HG03066 (cell line): ENCODE measurements at regions not wholly inside any gene's neighbourhood (a gene's known extent, or its start where the extent isn't known, plus 50 kb on each side); places are given as distances from the start of the nearest gene placed in this dataset.
"Not testable (repeated sequence)": the region's sequence is repeated elsewhere in the genome, so short reads cannot be mapped to it uniquely, and the experiment has no call there.

ENCODE experiments used
- ATAC-seq: cut with Tn5 transposase; IDR thresholded peaks from one replicate; pipeline ENCODE4 v1.9.1; 2021; ENCODE audit warnings: low read depth; ENCODE audit not compliant: unreplicated experiment

DNA sequence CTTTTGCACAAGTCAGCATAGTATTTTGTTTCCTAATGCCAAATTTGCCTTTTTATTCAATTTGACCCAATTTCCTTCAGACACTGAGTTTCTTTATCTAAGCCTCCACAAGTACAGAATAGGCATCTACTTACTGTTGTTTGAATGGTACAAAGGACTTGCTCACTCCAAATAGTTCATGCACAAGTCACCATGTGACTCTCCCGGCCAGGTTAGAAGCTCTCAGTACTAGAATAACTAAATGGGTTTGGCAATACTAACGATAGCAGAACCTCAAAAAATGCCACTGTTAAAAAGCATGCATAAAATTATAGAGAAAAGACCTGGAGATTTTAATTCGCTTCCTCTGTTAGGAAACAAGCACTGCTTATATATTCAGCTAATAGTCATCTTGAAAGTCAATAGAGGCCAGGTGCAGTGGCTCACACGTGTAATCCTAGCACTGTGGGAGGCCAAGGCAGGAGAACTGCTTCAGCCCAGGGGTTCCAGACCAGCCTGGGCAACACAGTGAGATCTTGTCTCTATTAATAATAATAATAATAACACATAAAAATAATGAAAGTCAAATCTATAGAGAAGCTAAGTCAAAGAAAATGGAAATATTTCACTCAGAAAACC lies 335.8 kb upstream of the MBL2 start:
- ATAC-seq, result no peak

DNA sequence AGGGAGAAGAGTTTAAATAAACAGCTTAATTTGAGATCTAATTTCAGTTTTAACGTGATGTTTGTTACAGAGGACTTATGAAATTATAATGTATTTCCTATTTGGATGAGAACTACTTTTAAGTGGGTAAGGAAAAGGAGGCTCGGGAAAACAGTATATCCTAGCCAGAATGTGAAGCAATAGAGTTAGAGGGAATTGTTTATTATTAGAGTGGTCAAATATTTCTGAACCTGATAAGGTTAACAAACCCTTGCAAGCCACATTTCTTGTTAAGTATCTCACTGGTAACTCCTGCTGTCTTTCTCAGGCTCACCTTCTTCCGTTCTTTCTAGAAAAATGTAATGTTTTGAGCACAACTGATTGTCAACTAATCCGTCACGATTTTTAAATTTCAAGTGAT lies 335.1 kb upstream of the MBL2 start:
- no peak for ATAC-seq

DNA sequence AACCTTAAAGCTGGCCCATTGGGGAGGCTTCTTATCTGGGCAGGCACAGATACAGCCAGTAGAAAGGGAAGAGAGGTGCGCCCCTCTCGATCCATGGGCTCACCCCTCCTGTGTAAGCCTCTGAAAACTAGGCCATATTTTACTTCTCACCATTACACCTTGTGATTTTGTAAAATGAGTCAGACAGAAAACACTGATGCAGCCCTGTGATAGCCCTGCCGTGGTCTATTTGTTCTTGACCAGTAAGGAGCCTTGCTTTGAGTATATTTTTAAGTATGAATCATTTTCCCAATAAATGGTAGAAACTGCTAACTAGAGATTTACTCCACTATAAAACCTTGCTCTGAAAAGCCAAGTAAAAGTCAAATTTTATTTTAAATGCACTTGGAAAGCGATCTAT lies 329.8 kb upstream of the MBL2 start:
- ATAC-seq, result no peak

DNA sequence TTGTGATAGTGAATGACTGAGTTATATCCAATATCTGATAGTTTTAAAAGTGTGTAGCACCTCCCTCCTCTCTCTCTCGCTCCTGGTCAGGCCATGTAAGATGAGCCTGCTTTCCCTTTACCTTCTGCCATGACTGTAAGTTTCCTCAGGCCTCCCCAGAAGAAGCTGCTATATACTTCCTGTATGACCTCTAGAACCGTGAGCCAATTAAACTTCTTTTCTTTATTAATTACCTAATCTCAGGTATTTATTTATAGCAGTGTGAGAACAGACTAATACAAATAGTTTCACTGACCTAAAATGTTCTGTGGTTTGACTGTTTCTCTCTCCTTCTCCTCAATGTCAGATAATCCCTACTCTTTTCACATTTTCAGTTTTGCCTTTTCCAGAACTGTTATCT lies 321.3 kb upstream of the MBL2 start:
- ATAC-seq, result no peak

DNA sequence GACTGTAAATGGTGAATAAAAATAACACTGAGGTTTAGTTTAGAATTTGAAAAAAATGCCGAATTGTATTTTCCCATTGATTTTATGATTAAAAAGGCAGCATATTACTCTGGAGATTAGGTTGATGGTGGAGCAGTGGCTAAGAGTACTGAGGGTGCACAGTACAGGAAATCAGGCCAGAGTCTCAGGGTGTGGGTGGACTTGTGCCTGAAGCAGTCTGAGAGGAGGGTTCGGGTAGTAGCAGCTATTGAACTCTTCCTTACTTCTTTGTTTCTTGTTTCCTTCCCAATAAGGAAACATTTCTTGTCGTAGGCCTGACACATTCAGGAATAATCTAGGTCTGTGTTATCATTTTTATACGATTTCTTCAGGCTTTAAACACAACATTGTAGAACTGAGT lies 319.0 kb upstream of the MBL2 start:
- ATAC-seq, result no peak

DNA sequence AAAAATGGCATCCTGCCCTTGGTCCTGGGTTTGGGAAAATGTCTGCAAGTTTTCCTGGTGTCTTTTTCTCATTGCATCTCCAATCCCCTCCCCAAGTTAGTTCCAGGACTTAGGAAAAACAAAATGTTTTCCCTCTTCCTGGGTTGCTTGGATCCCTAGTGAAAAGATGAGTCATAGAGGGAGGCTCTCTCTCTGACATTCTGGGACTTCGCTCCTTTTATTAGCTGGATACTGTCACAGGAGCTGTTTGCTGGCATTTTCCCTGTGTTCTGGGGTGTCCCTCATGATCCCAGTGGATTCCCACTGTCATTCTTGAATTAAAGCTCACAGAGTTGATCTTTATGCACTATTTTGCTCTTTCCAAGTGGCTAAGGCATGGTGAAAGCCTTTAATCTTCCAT lies 316.4 kb upstream of the MBL2 start:
- ATAC-seq, result no peak

DNA sequence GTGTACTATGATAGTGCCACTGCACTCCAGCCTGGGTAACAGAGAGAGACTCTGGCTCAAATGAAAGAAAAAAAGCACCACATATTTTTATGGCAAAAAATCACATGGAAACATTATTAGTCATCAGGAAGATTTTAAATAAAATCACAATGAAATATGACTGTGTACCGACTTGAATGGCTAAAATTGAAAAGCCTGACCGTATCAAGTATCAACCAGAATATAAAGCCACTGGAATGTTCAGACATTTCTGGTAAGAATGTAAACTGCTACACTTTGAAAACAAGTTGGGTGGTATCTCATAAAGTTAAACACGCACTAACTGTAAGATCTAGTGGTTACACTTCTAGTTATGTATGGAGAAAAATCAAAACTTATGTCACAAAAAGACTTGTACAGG lies 306.7 kb upstream of the MBL2 start:
- ATAC-seq, result no peak

DNA sequence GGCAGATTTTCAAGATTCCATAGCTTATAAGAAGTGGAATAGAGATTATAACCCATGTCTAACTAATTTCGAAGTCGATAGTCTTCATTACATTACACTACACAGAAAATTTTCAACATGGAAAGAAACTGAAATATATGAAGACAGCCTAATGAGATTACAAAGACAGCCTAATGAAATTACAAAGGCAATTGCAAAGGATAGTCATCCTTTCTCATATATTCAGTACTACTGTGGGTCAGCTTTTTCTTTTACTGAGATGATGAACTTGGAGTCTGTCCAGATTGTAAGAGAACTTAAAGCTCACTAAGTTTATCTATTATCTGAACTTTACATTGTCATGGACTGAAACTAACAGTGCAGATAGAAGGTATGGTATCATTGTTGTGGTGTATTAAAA lies 304.4 kb upstream of the MBL2 start:
- no peak for ATAC-seq

DNA sequence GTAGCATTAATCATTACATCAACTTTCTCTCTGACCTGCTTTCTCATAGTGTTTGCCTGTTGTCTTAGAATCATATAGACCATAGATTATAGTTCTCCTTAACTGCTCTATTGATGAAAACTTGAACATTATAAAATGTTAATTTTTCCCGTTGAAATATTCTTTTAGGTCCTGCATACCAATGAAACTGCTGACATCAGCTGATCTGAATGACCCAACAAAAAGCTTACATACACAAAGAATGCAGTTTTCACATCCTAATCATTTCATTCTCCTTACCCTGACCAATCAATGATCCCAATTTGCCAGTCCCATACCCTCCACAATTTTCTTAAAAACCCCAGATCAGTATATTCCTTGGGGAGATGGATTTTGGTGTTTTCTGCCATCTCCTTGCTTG lies 302.9 kb upstream of the MBL2 start:
- ATAC-seq, result no peak

DNA sequence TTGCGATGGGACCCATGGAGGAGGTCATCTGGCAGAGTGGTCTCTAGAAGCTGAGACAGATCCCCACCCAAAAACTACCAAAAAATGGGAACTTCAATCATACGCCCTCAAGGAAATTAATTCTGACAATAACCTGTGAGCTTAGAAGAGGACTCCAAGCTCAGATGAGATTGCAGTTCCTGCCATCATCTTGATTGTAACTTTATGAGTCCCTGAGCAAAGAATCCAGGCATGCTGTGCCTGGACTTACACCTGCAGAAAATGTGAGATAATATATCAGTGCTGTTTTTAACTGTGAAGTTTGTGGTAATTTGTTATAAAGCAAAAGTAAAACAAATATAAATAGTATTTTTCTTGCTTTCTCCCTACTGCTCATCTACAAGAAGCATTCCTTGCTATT lies 299.6 kb upstream of the MBL2 start:
- ATAC-seq, result no peak

DNA sequence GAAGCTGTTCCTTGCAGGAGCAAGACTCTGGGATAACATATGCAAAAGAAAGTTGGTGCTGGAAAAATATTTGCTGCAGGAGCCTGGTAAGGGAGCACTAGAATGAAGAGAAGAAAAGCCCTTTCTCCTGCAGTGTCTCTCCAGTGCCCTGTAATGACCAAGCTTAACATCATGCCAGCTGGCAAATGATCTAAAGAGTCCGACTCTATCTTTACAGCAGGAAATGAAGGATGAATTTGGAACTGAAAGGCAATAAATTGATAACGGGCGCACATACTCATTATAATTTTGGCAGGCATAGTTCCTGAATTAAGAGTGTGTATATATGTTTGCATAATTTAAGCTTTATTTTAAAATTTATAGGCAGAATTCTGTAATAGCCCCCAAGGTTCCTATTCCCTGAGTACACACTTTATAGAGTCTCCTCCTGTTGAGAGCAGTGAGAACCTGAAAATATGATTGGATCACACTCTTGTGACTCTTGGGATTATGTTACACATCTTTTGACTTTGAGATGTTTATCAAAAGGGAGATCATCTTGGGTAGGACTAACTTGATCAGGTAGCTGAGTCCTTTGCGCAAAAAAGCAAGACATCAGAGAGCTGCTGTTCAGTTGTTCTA lies 299.0 kb upstream of the MBL2 start:
- no peak for ATAC-seq

DNA sequence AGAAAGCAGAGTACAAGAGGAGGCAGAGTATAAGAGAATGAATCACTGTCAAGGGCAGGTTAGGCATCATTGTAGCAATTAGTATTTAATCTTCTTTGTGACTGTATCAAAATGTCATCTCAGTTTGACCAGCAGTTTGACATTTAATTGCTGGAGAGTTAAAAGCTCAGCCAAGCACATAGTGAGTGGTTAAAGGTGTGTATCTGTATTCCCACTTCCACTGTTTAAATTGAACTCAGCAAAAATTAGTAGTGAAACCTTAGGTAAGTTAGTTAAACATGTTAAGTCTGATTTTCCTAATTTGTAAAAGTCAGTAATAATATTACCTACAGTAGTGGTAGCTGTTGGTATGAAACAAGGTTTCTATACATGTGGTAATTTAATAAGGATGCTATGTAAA lies 296.4 kb upstream of the MBL2 start:
- ATAC-seq, result no peak

DNA sequence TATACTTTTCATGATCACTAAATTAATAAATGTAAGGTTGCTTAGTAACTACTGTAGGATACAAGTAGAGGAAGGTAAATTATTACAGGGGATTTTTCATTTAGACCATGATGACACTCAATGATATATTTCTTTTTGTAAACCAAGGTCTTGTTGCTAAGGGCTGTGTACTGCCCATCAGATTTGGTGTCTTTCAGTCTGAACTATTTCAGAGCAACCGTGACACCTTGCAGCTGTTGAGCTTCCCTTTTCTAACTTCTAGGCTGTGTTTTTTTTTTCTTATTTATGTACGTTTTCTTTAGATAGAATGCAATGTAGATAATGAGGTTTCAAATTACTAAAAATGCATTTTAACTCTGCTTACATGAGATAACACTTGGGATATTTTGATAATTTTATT lies 292.0 kb upstream of the MBL2 start:
- no peak for ATAC-seq

DNA sequence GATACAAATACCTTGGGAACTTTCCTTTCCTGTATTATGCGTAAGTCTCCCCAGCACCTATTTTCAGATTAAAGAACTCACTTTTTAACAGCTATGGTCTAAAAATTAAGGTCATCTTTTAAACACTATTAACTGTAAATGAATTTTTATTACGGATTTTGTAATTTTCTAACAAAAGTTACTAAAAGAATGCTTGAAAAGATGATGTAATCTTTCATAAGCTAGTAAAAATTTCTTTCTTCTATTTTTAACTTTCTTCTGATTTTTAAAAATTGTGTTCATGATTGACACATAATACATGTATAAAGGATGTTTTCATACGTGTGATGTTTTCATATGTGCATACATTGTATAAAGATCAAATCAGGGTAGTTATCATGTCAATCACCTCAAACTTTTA lies 291.2 kb upstream of the MBL2 start:
- no peak for ATAC-seq

DNA sequence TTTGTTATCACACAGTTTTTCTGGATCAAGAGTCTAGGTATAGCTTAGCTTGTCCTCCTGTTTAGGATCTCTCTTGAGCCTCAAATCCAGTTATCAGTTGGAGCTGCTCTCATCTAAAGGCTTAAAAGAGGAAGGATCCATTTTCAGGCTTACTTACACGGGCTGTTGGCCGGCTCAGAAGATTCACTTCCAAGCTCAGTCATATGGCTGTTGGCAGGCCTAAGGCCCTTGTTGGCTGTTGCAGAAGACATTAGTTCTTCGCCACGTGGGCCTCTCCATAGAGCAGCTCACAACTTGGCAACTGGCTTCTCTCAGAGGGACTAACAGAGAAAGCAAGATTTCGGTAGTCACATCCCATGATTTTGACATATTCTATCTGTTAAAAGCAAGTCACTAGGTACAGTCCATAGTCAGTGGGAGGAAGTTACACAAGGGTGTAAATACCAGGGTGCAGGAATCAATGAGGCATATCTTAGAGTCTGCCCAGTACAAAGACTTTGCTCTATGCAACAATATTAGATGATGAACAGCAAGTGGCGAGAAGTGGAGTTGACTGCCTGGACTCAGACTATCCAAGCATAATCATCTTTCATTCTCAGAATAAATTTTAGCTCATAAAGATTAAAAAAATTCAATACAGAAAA lies 280.1 kb upstream of the MBL2 start:
- ATAC-seq, result no peak

DNA sequence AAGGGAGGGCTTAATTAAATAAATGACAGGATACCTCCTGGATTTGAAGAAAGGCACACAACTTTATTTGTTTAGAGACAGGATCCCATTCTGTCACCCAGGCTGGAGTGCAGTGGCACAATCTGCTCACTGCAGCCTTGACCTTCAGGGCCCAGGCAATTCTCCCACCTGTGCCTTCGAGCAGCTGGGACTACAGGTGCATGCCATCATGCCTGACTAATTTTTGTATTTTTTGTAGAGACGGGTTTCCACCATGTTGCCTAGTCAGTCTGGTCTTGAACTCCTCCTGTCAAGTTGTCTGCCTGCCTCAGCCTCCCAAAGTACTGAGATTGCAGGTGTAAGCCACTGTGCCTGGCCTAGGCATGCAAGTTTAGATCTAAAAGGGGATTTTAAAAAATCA lies 272.7 kb upstream of the MBL2 start:
- no peak for ATAC-seq

DNA sequence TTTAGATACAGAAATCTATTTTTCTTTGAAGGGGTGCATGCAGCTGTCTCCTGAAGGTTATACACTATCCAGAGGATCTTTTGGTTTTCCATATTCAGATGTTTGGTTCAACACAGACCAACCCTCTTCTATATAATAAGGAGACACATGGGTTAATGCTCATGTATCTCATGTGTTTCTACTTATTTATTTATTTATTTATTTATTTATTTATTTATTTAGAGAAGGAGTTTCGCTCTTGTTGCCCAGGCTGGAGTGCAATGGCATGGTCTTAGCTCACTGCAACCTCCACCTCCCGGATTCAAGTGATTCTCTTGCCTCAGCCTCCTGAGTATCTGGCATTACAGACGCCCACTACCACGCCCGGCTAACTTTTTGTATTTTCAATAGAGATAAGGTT lies 263.2 kb upstream of the MBL2 start:
- not testable (repeated sequence) for ATAC-seq

DNA sequence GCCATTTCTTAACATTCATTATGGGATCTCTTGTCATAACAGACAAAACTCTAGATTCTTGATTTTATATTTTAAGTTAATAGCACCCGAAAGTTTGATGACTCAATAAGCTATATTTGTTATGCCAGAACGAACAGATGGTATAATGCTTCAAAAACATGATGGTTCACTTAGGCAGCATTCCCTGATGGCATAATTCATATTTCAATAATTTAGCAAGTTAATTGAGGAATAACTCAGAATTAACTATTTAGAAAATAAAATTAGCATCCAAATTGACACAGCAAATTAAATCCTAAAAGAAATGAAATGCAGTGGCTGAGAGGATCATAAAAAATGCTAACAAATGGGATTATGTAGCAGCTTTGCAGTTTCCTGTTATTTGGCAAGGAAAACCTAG lies 260.8 kb upstream of the MBL2 start:
- no peak for ATAC-seq

DNA sequence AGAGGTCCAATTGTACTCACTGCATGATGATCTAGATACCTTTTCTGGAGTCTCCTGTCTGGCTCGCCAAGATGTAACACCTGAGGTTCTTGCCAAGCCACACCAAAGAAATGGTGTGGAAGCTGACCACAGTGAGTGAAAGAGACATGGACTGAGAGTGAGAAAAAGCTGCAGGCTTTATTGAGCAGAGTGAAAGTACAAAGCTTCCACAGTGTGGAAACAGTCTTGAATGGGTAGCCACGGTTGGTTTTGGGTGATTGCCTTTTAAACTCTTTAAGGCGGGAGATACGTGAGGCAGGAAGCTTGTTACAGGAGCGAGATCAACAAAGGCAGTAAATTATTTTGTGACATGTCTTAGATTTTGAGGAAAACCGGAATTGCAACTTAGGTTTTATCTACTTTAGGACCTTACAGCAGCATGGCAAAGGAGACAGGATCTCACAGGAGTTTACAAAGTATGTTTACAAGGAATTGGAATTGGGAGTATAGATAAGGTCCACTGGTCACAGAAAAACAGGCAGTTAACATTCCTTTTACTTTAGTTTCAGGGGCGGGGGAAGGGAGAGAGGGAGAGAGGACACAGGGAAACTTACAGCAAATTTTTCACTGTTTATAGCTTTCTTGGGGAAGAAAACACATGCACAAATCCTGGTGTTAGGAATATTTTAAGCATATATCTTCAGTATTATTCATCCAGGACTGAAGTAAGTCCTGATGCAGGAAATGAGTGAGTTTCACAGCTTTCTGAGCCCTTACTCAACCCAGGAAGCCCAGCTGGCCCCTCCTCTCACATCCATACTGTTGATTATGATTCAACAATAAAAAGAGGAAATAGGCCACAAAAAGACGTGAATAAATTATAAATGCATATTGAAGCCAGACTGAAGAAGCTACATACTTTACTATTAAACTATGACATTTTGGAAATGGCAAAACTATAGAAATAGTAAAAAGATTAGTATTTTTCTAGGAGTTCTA lies 257.6 kb upstream of the MBL2 start:
- peak; percentile 72 for ATAC-seq

DNA sequence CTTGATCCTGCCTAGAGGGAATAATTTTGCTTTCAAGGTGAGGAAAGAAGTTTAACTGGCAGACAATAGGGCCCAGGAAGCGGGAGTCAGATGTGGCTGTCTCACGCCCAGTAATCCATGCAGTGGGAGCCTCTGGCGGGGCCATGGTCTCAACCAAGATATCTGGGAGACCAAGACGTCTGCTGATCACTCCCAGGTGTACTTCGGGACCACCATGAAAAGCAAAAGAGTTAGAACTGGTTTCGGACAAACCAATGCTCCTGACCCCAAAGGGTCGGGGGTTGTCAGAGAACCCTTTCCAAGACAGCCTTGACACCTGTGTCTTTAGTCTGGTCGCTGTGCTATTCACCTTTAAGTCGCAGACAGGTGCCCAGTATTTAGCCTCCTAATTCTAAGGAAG lies 256.9 kb upstream of the MBL2 start:
- ATAC-seq, result no peak

DNA sequence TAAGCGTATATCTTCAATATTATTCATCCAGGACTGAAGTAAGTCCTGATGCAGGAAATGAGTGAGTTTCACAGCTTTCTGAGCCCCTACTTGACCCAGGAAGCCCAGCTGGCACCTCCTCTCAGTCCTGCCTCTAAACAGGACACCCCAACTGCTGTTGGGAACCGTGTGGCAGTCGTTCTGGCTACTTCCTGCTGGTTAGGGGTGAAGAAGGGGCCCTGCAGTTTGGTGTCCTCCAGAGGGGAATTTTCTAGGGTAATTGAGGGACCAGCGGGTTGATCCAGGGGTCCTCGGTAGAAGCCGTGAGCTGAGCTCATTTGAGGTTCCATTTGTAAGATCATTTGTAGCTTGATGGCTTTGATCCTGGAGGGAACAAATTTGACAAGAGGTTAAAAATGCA lies 253.2 kb upstream of the MBL2 start:
- ATAC-seq, result not testable (repeated sequence)
